T-cell (primary cell): ENCODE measurements at regions not wholly inside any gene's neighbourhood (a gene's known extent, or its start where the extent isn't known, plus 50 kb on each side); places are given as distances from the start of the nearest gene placed in this dataset.

ENCODE experiments used
- ATAC-seq, 4 experiments: fragments of 200-7000 bp in 3 of 4; fragments of 150-1000 bp in 1 of 4; cut with Tn5 transposase; replicated peaks in 1 of 4; 1 replicate in 3 of 4; 2 replicates in 1 of 4; pipeline ENCODE4 v1.10.0; 2021; ENCODE audit warnings: moderate library complexity in 3 of 4, mild to moderate bottlenecking in 2 of 4, moderate number of reproducible peaks in 1 of 4
- CTCF ChIA-PET, 2 donors: fragments of 300-600 bp; sonication (Branson Sonifier 250); formaldehyde crosslinking; loops; one replicate each; lab custom pipeline; 2022; ENCODE audit warnings: antibody characterized with exemption in 2 of 2; lab: Charles Lee
- POLR2A ChIA-PET, 2 donors: fragments of 300-600 bp; sonication (Branson Sonifier 250); formaldehyde crosslinking; loops; one replicate each; lab custom pipeline; 2022; ENCODE audit warnings: antibody characterized with exemption in 2 of 2; lab: Charles Lee
- DNase-seq, 35 experiments: peaks; one replicate each; pipeline versions ENCODE4 v3.0.0 to v3.0.0-alpha.2; 2013 to 2023
- H3K27ac ChIP-seq: one replicate; pipeline ENCODE4 v1.5.1; 2013; ENCODE audit warnings: low read length
- H3K27me3 ChIP-seq, 2 experiments: replicated peaks in 1 of 2; 1 replicate in 1 of 2; 2 replicates in 1 of 2; pipeline versions ENCODE4 v1.6.1 to v1.7.0; 2013; ENCODE audit warnings: low read length in 1 of 2, mixed read lengths in 1 of 2; ENCODE audit not compliant: control insufficient read depth in 2 of 2, insufficient read depth in 2 of 2; ENCODE audit errors: extremely low read depth in 1 of 2
- H3K36me3 ChIP-seq, 2 donors: 1 replicate in 1 of 2; 2 replicates in 1 of 2; pipeline versions ENCODE4 v1.6.1 to v1.7.0; 2013; ENCODE audit warnings: low read length in 1 of 2; ENCODE audit not compliant: control insufficient read depth in 2 of 2, insufficient read depth in 1 of 2; ENCODE audit errors: extremely low read depth in 1 of 2
- H3K4me1 ChIP-seq, 2 experiments: 1 replicate in 1 of 2; 2 replicates in 1 of 2; pipeline versions ENCODE4 v1.6.1 to v1.7.0; 2013; ENCODE audit warnings: low read length in 2 of 2, mixed read lengths in 1 of 2; ENCODE audit not compliant: insufficient read depth in 2 of 2, control insufficient read depth in 1 of 2; ENCODE audit errors: extremely low read depth in 1 of 2
- H3K4me3 ChIP-seq, 2 donors: 1 replicate in 1 of 2; 2 replicates in 1 of 2; pipeline versions ENCODE4 v1.5.1 to v1.7.0; 2013; ENCODE audit warnings: mild to moderate bottlenecking in 2 of 2, low read length in 1 of 2, moderate library complexity in 1 of 2; ENCODE audit not compliant: control insufficient read depth in 1 of 2; ENCODE audit errors: extremely low read depth in 1 of 2
- H3K9me3 ChIP-seq: 2 replicates; pipeline ENCODE4 v1.7.0; 2013
- H3K27ac Mint-ChIP-seq, 2 donors: one replicate each; pipeline ENCODE4 v1.8.0; 2020 to 2021; ENCODE audit warnings: mild to moderate bottlenecking in 2 of 2, mixed read lengths in 2 of 2
- H3K27me3 Mint-ChIP-seq, 2 donors: one replicate each; pipeline ENCODE4 v1.8.0; 2021 to 2022; ENCODE audit warnings: mixed read lengths in 2 of 2
- H3K36me3 Mint-ChIP-seq: one replicate; pipeline ENCODE4 v1.8.0; 2021; ENCODE audit warnings: mixed read lengths
- H3K4me1 Mint-ChIP-seq, 3 donors: one replicate each; pipeline ENCODE4 v1.8.0; 2020 to 2022; ENCODE audit warnings: mixed read lengths in 3 of 3, mild to moderate bottlenecking in 1 of 3
- H3K4me3 Mint-ChIP-seq, 3 donors: one replicate each; pipeline ENCODE4 v1.8.0; 2020 to 2022; ENCODE audit warnings: mild to moderate bottlenecking in 3 of 3, mixed read lengths in 3 of 3, moderate library complexity in 3 of 3
- H3K9me3 Mint-ChIP-seq, 3 donors: one replicate each; pipeline ENCODE4 v1.8.0; 2020 to 2022; ENCODE audit warnings: mixed read lengths in 3 of 3
- WGBS: methylation state at CpG from one replicate; pipeline ENCODE4 v1.1.5; 2013; ENCODE audit warnings: missing lambda C conversion rate; ENCODE audit not compliant: insufficient coverage; 5-methylcytosine and 5-hydroxymethylcytosine counted together

DNA sequence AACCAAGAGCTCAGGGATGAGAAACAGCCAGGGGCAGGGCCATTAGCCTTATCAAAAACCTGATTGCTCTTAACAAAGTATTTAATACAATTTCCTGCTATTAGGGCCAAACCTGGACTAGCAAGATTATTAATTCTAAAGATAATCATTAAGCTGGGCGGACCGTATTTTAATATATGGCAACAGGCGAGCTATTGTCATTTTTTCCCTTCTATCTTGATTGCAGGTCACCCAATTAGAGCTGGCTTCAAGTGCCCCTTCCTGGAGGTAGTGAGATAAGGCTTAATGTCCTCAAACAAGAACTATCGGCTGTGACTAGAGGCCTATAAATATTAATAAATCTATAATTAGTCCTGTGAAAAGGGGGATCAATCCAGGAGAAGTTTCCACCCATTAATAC lies 66.0 kb upstream of the BLCAP start:
- Histone ChIP-seq H3K36me3 (no peaks in the 10 kb centered on the region), H3K4me3 (no peak overlapping the region), H3K27ac (no peak overlapping the region), H3K9me3 (no peaks in the 10 kb centered on the region), H3K4me1 (no peaks in the 10 kb centered on the region), H3K27me3 (peaks cover 4 to 57% of the 10 kb centered on the region in 2 experiments)
- Mint-ChIP-seq H3K36me3 (no peaks in the 10 kb centered on the region), H3K9me3 (no peaks in the 10 kb centered on the region), H3K4me1 (no peaks in the 10 kb centered on the region), H3K4me3 (no peak overlapping the region), H3K27me3 (peaks cover 30 to 52% of the 10 kb centered on the region in 2 donors), H3K27ac (no peak overlapping the region)
- CTCF ChIA-PET = no interaction called here
- no CpG with 5 or more reads among the region's 4 CpGs for WGBS
- no peak for ATAC-seq
- POLR2A ChIA-PET = no interaction called here
- no peak for DNase-seq

- H3K4me3 ChIP-seq = no peak overlapping the region
- DNase-seq (no peak), ATAC-seq (no peak)
- Mint-ChIP-seq H3K4me1 (no peaks in the 10 kb centered on the region), H3K27ac (no peak overlapping the region), H3K36me3 (no peaks in the 10 kb centered on the region), H3K4me3 (no peak overlapping the region), H3K27me3 (peaks cover 23 to 40% of the 10 kb centered on the region in 2 donors), H3K9me3 (peaks cover 4 to 7% (median 5%) of the 10 kb centered on the region in 3 donors)
- no peaks in the 10 kb centered on the region for H3K36me3 ChIP-seq
- ChIA-PET POLR2A (no interaction called here), CTCF (no interaction called here)
- H3K4me1 ChIP-seq = no peaks in the 10 kb centered on the region
- no peaks in the 10 kb centered on the region for H3K9me3 ChIP-seq
- no peak overlapping the region for H3K27ac ChIP-seq
- 52% methylated on average over 5 of the region's 10 CpGs for WGBS
- peaks cover 2 to 36% of the 10 kb centered on the region in 2 experiments for H3K27me3 ChIP-seq
These were observed 63.3 kb upstream of the BLCAP start for GRCh38 chr20:37590938-37591490.

GRCh38 chr20:37586078-37586477 lies 58.4 kb upstream of the BLCAP start:
- H3K36me3 Mint-ChIP-seq = no peaks in the 10 kb centered on the region
- POLR2A ChIA-PET = no interaction called here

GRCh38 chr20:37584238-37584807 lies 56.6 kb upstream of the BLCAP start:
- ChIA-PET POLR2A (no interaction called here), CTCF (no interaction called here)

More at GRCh38 chr20:37586078-37586477, 58.4 kb upstream of the BLCAP start:
- H3K4me1 ChIP-seq = no peaks in the 10 kb centered on the region
- DNase-seq (no peak), ATAC-seq (no peak)
- WGBS = no CpG with 5 or more reads among the region's 2 CpGs
- H3K4me3 ChIP-seq = no peak overlapping the region
- H3K27me3 Mint-ChIP-seq = peaks cover 32 to 38% of the 10 kb centered on the region in 2 donors
- H3K4me3 Mint-ChIP-seq = no peak overlapping the region
- H3K27me3 ChIP-seq = peaks cover 0 to 39% of the 10 kb centered on the region in 2 experiments
- H3K27ac ChIP-seq = no peak overlapping the region
- CTCF ChIA-PET = no interaction called here
- H3K36me3 ChIP-seq = no peaks in the 10 kb centered on the region
- H3K4me1 Mint-ChIP-seq = no peaks in the 10 kb centered on the region
- no peaks in the 10 kb centered on the region for H3K9me3 ChIP-seq
- H3K9me3 Mint-ChIP-seq = peaks cover 9 to 11% (median 9%) of the 10 kb centered on the region in 3 donors
- H3K27ac Mint-ChIP-seq = no peak overlapping the region

DNA sequence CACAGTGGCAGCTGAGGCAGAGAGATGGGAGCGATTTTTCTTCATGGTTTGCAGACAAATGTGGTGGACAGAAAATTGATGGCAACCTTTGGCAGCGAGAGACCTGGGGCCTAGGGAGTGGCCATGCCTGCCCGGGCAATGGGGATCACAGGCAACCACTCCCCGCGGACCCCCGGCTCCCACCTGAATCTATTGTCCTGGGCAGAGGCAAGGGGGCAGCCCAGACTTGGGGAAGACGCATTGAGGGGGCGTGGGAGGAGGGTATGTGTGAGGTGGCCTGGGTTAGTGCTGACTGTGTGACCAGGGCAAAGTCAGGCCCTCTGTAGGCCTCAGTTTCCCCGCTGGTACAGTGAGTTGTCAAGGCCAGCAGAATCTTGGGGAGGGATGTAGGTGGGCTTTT lies 53.6 kb upstream of the BLCAP start:
- no peaks in the 10 kb centered on the region for H3K4me1 ChIP-seq
- Mint-ChIP-seq H3K9me3 (peaks cover 4 to 6% (median 5%) of the 10 kb centered on the region in 3 donors), H3K27me3 (peaks cover 46 to 62% of the 10 kb centered on the region in 2 donors), H3K27ac (no peak overlapping the region), H3K36me3 (no peaks in the 10 kb centered on the region), H3K4me1 (no peaks in the 10 kb centered on the region), H3K4me3 (no peak overlapping the region)
- no peak overlapping the region for H3K27ac ChIP-seq
- ChIA-PET CTCF (no interaction called here), POLR2A (no interaction called here)
- H3K36me3 ChIP-seq = no peaks in the 10 kb centered on the region
- no peaks in the 10 kb centered on the region for H3K9me3 ChIP-seq
- DNase-seq = no peak
- H3K27me3 ChIP-seq = peaks cover 0 to 45% of the 10 kb centered on the region in 2 experiments
- ATAC-seq = no peak
- H3K4me3 ChIP-seq = no peak overlapping the region
- WGBS = 85% methylated on average over 6 of the region's 9 CpGs

More at GRCh38 chr20:37584238-37584807, 56.6 kb upstream of the BLCAP start:
- Mint-ChIP-seq H3K9me3 (peaks cover 9 to 11% (median 9%) of the 10 kb centered on the region in 3 donors), H3K36me3 (no peaks in the 10 kb centered on the region), H3K27ac (no peak overlapping the region), H3K27me3 (peaks cover 30 to 48% of the 10 kb centered on the region in 2 donors), H3K4me1 (no peaks in the 10 kb centered on the region), H3K4me3 (no peak overlapping the region)
- Histone ChIP-seq H3K4me1 (no peaks in the 10 kb centered on the region), H3K27me3 (peaks cover 0 to 44% of the 10 kb centered on the region in 2 experiments), H3K4me3 (no peak overlapping the region), H3K36me3 (no peaks in the 10 kb centered on the region), H3K27ac (no peak overlapping the region), H3K9me3 (no peaks in the 10 kb centered on the region)
- no peak for DNase-seq
- WGBS = no CpG with 5 or more reads among the region's 5 CpGs
- no peak for ATAC-seq

- WGBS = 29% methylated on average over 1 of the region's 2 CpGs
- POLR2A ChIA-PET = no interaction called here
- no peaks in the 10 kb centered on the region for H3K4me1 ChIP-seq
- H3K36me3 Mint-ChIP-seq = no peaks in the 10 kb centered on the region
- H3K27me3 Mint-ChIP-seq = peaks cover 41 to 55% of the 10 kb centered on the region in 2 donors
- no peaks in the 10 kb centered on the region for H3K36me3 ChIP-seq
- peaks cover 0 to 42% of the 10 kb centered on the region in 2 experiments for H3K27me3 ChIP-seq
- ATAC-seq (no peak), DNase-seq (no peak)
- H3K4me3 ChIP-seq = no peak overlapping the region
- H3K9me3 Mint-ChIP-seq = no peaks in the 10 kb centered on the region
- H3K27ac ChIP-seq = no peak overlapping the region
- no peak overlapping the region for H3K27ac Mint-ChIP-seq
- no peaks in the 10 kb centered on the region for H3K9me3 ChIP-seq
- CTCF ChIA-PET = no interaction called here
- peaks cover 0 to 2% (median 0%) of the 10 kb centered on the region in 3 donors for H3K4me1 Mint-ChIP-seq
- no peak overlapping the region for H3K4me3 Mint-ChIP-seq
These were observed 52.4 kb upstream of the BLCAP start for GRCh38 chr20:37580069-37580468.
